ENCODE measurements at regions not wholly inside any gene's neighbourhood (a gene's known extent, or its start where the extent isn't known, plus 50 kb on each side); places are given as distances from the start of the nearest gene placed in this dataset.

DNA sequence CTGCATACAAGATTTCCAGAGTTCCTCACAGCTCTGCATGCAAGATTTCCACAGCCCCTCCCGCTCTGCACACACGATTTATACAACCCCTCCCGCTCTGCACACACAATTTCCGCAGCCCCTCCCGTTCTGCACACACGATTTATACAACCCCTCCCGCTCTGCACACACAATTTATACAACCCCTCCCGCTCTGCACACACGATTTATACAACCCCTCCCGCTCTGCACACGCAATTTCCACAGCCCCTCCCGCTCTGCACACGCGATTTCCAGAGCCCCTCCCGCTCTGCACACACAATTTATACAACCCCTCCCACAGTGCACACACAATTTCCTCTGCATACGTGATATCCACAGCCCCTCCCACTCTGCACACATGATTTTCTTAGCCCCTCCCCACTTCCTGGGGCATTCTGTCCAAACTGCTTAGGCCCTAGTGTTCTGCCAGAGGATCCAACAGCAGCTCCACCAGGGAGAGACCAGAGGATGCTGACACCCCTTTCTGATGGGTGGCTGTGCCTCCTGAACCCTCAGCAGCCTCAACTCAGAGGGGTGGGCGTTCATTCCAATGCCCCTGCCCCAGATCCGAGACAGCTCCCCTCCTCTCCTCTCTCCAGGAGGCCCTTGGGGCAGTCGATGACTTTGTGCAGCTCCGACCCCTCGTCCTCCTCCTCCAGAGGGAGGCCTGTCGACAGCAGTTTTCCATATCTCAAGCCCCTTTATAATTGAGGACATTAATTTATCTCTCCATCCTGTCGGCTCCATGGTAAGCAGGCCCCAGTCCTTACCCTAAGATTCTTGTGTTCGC, 671.7 kb downstream of the BRD1 start:
- no peak overlapping the region for H2BK5ac ChIP-seq (ENCODE audit: low read length)
- no peak overlapping the region for H2BK12ac ChIP-seq (ENCODE audit: low read length)
- H3K27ac ChIP-seq (replicated peaks; ENCODE audit: low read length): no peak overlapping the region
- H3K9ac ChIP-seq (ENCODE audit: low read depth, low read length, poor library complexity): no peak overlapping the region
- peak overlapping the region; percentile 83 for H2BK15ac ChIP-seq (ENCODE audit: low read length)
- peak overlapping the region; percentile 14 for H3K14ac ChIP-seq (ENCODE audit: low read length)
- H3K9me3 ChIP-seq (replicated peaks in 1 of 2; ENCODE audit: control insufficient read depth in 2 of 2, insufficient read depth in 1 of 2, low read depth in 1 of 2, low read length in 2 of 2): peaks cover 0 to 2% of the 10 kb centered on the region in 2 donors
- no peak for DNase-seq (ENCODE audit: low spot score)
- H3K4me3 ChIP-seq (ENCODE audit: low read length in 2 of 2): no peak overlapping the region
- H3K79me1 ChIP-seq (ENCODE audit: low read depth, low read length): no peaks in the 10 kb centered on the region
- H4K91ac ChIP-seq (ENCODE audit: low read depth, low read length, poor library complexity): peak overlapping the region; percentile 3
- no peak overlapping the region for H3K4me2 ChIP-seq (ENCODE audit: insufficient read depth, low read length, poor library complexity, severe bottlenecking)
- peaks cover 0 to 21% of the 10 kb centered on the region in 2 donors for H3K4me1 ChIP-seq (ENCODE audit: control insufficient read depth in 2 of 2, insufficient read depth in 1 of 2, low read depth in 1 of 2, low read length in 2 of 2)
- no peak overlapping the region for H4K8ac ChIP-seq (ENCODE audit: low read depth, low read length)
- H2AK5ac ChIP-seq (ENCODE audit: low read depth, low read length): no peak overlapping the region
- peak overlapping the region; percentile 1 for H3K23ac ChIP-seq (ENCODE audit: low read depth, low read length, poor library complexity)
- H3K4ac ChIP-seq (ENCODE audit: low read length): no peak overlapping the region
- no peak overlapping the region for H2AFZ ChIP-seq (ENCODE audit: low read length)
- WGBS, 2 donors (ENCODE audit: extremely low coverage in 2 of 2, insufficient read length in 2 of 2, insufficient replicate concordance in 1 of 2): no CpG with 5 or more reads among the region's 24 CpGs
- H3K27me3 ChIP-seq (ENCODE audit: control insufficient read depth in 3 of 3, insufficient read depth in 3 of 3, low read depth in 1 of 3, low read length in 3 of 3): no peaks in the 10 kb centered on the region
- H3K18ac ChIP-seq (ENCODE audit: low read length): peak overlapping the region; percentile 32
- no peak overlapping the region for H2BK120ac ChIP-seq (ENCODE audit: low read depth, low read length)
- H3K36me3 ChIP-seq (replicated peaks in 1 of 2; ENCODE audit: control insufficient read depth in 2 of 2, insufficient read depth in 2 of 2, low read length in 2 of 2): no peaks in the 10 kb centered on the region

GRCh38 chr22:49155039-49155769, 672.5 kb downstream of the BRD1 start:
- WGBS, 2 donors (ENCODE audit: extremely low coverage in 2 of 2, insufficient read length in 2 of 2, insufficient replicate concordance in 1 of 2): no CpG with 5 or more reads among the region's 27 CpGs

GRCh38 chr22:49154433-49154832, 673.2 kb downstream of the BRD1 start:
- Histone ChIP-seq H3K27me3 (ENCODE audit: control insufficient read depth in 3 of 3, insufficient read depth in 3 of 3, low read depth in 1 of 3, low read length in 3 of 3) (no peaks in the 10 kb centered on the region), H2BK12ac (ENCODE audit: low read length) (no peak overlapping the region), H2AK5ac (ENCODE audit: low read depth, low read length) (peak overlapping the region; percentile 99), H3K36me3 (replicated peaks in 1 of 2; ENCODE audit: control insufficient read depth in 2 of 2, insufficient read depth in 2 of 2, low read length in 2 of 2) (no peaks in the 10 kb centered on the region), H3K4me2 (ENCODE audit: insufficient read depth, low read length, poor library complexity, severe bottlenecking) (peak overlapping the region; percentile 24), H3K9ac (ENCODE audit: low read depth, low read length, poor library complexity) (no peak overlapping the region), H3K14ac (ENCODE audit: low read length) (peak overlapping the region; percentile 49), H3K27ac (replicated peaks; ENCODE audit: low read length) (no peak overlapping the region), H4K91ac (ENCODE audit: low read depth, low read length, poor library complexity) (no peak overlapping the region), H3K79me1 (ENCODE audit: low read depth, low read length) (no peaks in the 10 kb centered on the region), H2BK15ac (ENCODE audit: low read length) (peak overlapping the region; percentile 90), H3K4me1 (ENCODE audit: control insufficient read depth in 2 of 2, insufficient read depth in 1 of 2, low read depth in 1 of 2, low read length in 2 of 2) (peaks cover 0 to 27% of the 10 kb centered on the region in 2 donors), H2BK5ac (ENCODE audit: low read length) (no peak overlapping the region), H2AFZ (ENCODE audit: low read length) (no peak overlapping the region), H3K18ac (ENCODE audit: low read length) (peak overlapping the region; percentile 88), H4K8ac (ENCODE audit: low read depth, low read length) (peak overlapping the region; percentile 32), H2BK120ac (ENCODE audit: low read depth, low read length) (no peak overlapping the region), H3K4me3 (ENCODE audit: low read length in 2 of 2) (no peak overlapping the region), H3K4ac (ENCODE audit: low read length) (peak overlapping the region; percentile 96), H3K9me3 (replicated peaks in 1 of 2; ENCODE audit: control insufficient read depth in 2 of 2, insufficient read depth in 1 of 2, low read depth in 1 of 2, low read length in 2 of 2) (peaks cover 0 to 2% of the 10 kb centered on the region in 2 donors), H3K23ac (ENCODE audit: low read depth, low read length, poor library complexity) (no peak overlapping the region)
- DNase-seq (ENCODE audit: low spot score): no peak
- no CpG with 5 or more reads among the region's 18 CpGs for WGBS, 2 donors (ENCODE audit: extremely low coverage in 2 of 2, insufficient read length in 2 of 2, insufficient replicate concordance in 1 of 2)

More at GRCh38 chr22:49155039-49155769, 672.5 kb downstream of the BRD1 start:
- Histone ChIP-seq H3K23ac (ENCODE audit: low read depth, low read length, poor library complexity) (no peak overlapping the region), H3K36me3 (replicated peaks in 1 of 2; ENCODE audit: control insufficient read depth in 2 of 2, insufficient read depth in 2 of 2, low read length in 2 of 2) (no peaks in the 10 kb centered on the region), H2BK120ac (ENCODE audit: low read depth, low read length) (no peak overlapping the region), H3K79me1 (ENCODE audit: low read depth, low read length) (no peaks in the 10 kb centered on the region), H3K27ac (replicated peaks; ENCODE audit: low read length) (no peak overlapping the region), H3K4me2 (ENCODE audit: insufficient read depth, low read length, poor library complexity, severe bottlenecking) (no peak overlapping the region), H3K27me3 (ENCODE audit: control insufficient read depth in 3 of 3, insufficient read depth in 3 of 3, low read depth in 1 of 3, low read length in 3 of 3) (no peaks in the 10 kb centered on the region), H3K4me1 (ENCODE audit: control insufficient read depth in 2 of 2, insufficient read depth in 1 of 2, low read depth in 1 of 2, low read length in 2 of 2) (peaks cover 0 to 26% of the 10 kb centered on the region in 2 donors), H2AK5ac (ENCODE audit: low read depth, low read length) (peak overlapping the region; percentile 47), H2AFZ (ENCODE audit: low read length) (no peak overlapping the region), H2BK15ac (ENCODE audit: low read length) (peak overlapping the region; percentile 78), H3K4ac (ENCODE audit: low read length) (no peak overlapping the region), H4K91ac (ENCODE audit: low read depth, low read length, poor library complexity) (no peak overlapping the region), H3K4me3 (ENCODE audit: low read length in 2 of 2) (no peak overlapping the region), H4K8ac (ENCODE audit: low read depth, low read length) (no peak overlapping the region), H3K9me3 (replicated peaks in 1 of 2; ENCODE audit: control insufficient read depth in 2 of 2, insufficient read depth in 1 of 2, low read depth in 1 of 2, low read length in 2 of 2) (peaks cover 0 to 2% of the 10 kb centered on the region in 2 donors), H3K14ac (ENCODE audit: low read length) (no peak overlapping the region), H2BK5ac (ENCODE audit: low read length) (peak overlapping the region; percentile 32), H3K9ac (ENCODE audit: low read depth, low read length, poor library complexity) (no peak overlapping the region), H3K18ac (ENCODE audit: low read length) (peak overlapping the region; percentile 58), H2BK12ac (ENCODE audit: low read length) (peak overlapping the region; percentile 17)
- DNase-seq (ENCODE audit: low spot score): no peak

GRCh38 chr22:49153921-49154320, 673.8 kb downstream of the BRD1 start:
- H4K91ac ChIP-seq (ENCODE audit: low read depth, low read length, poor library complexity): no peak overlapping the region
- H3K9ac ChIP-seq (ENCODE audit: low read depth, low read length, poor library complexity): no peak overlapping the region
- H2AK5ac ChIP-seq (ENCODE audit: low read depth, low read length): peak overlapping the region; percentile 99
- peak overlapping the region; percentile 55 for H2BK15ac ChIP-seq (ENCODE audit: low read length)
- H3K18ac ChIP-seq (ENCODE audit: low read length): peak overlapping the region; percentile 69
- no peak overlapping the region for H3K4me3 ChIP-seq (ENCODE audit: low read length in 2 of 2)
- no peaks in the 10 kb centered on the region for H3K27me3 ChIP-seq (ENCODE audit: control insufficient read depth in 3 of 3, insufficient read depth in 3 of 3, low read depth in 1 of 3, low read length in 3 of 3)
- H2BK12ac ChIP-seq (ENCODE audit: low read length): peak overlapping the region; percentile 77
- H3K4ac ChIP-seq (ENCODE audit: low read length): no peak overlapping the region
- no CpG with 5 or more reads among the region's 11 CpGs for WGBS, 2 donors (ENCODE audit: extremely low coverage in 2 of 2, insufficient read length in 2 of 2, insufficient replicate concordance in 1 of 2)
- H2AFZ ChIP-seq (ENCODE audit: low read length): no peak overlapping the region
- no peak overlapping the region for H3K23ac ChIP-seq (ENCODE audit: low read depth, low read length, poor library complexity)
- peaks cover 0 to 27% of the 10 kb centered on the region in 2 donors for H3K4me1 ChIP-seq (ENCODE audit: control insufficient read depth in 2 of 2, insufficient read depth in 1 of 2, low read depth in 1 of 2, low read length in 2 of 2)
- no peak overlapping the region for H3K4me2 ChIP-seq (ENCODE audit: insufficient read depth, low read length, poor library complexity, severe bottlenecking)
- peaks cover 0 to 2% of the 10 kb centered on the region in 2 donors for H3K9me3 ChIP-seq (replicated peaks in 1 of 2; ENCODE audit: control insufficient read depth in 2 of 2, insufficient read depth in 1 of 2, low read depth in 1 of 2, low read length in 2 of 2)
- no peak overlapping the region for H3K27ac ChIP-seq (replicated peaks; ENCODE audit: low read length)
- DNase-seq (ENCODE audit: low spot score): no peak
- no peak overlapping the region for H2BK120ac ChIP-seq (ENCODE audit: low read depth, low read length)
- H3K36me3 ChIP-seq (replicated peaks in 1 of 2; ENCODE audit: control insufficient read depth in 2 of 2, insufficient read depth in 2 of 2, low read length in 2 of 2): no peaks in the 10 kb centered on the region
- H4K8ac ChIP-seq (ENCODE audit: low read depth, low read length): peak overlapping the region; percentile 26
- no peaks in the 10 kb centered on the region for H3K79me1 ChIP-seq (ENCODE audit: low read depth, low read length)
- H2BK5ac ChIP-seq (ENCODE audit: low read length): no peak overlapping the region
- no peak overlapping the region for H3K14ac ChIP-seq (ENCODE audit: low read length)
